GM12872 (cell line): ENCODE measurements at regions not wholly inside any gene's neighbourhood (a gene's known extent, or its start where the extent isn't known, plus 50 kb on each side); places are given as distances from the start of the nearest gene placed in this dataset.

Experiments used
- CTCF ChIP-seq: IDR thresholded peaks from 3 replicates; pipeline ENCODE4 v1.5.1; 2011; ENCODE audit warnings: low read depth, mild to moderate bottlenecking, low read length, moderate library complexity; ENCODE audit not compliant: insufficient read depth

- TF ChIP-seq CTCF, result no peak
These were observed 165.5 kb downstream of the EFNB1 start for GRCh38 chrX:68994135-68994890.

GRCh38 chrX:68992821-68993397 lies 164.1 kb downstream of the EFNB1 start:
- no peak for TF ChIP-seq CTCF

- TF ChIP-seq CTCF, result no peak
These were observed 163.0 kb downstream of the EFNB1 start for GRCh38 chrX:68991691-68992345.

GRCh38 chrX:68990948-68991347 lies 162.1 kb downstream of the EFNB1 start:
- TF ChIP-seq CTCF, result no peak

DNA sequence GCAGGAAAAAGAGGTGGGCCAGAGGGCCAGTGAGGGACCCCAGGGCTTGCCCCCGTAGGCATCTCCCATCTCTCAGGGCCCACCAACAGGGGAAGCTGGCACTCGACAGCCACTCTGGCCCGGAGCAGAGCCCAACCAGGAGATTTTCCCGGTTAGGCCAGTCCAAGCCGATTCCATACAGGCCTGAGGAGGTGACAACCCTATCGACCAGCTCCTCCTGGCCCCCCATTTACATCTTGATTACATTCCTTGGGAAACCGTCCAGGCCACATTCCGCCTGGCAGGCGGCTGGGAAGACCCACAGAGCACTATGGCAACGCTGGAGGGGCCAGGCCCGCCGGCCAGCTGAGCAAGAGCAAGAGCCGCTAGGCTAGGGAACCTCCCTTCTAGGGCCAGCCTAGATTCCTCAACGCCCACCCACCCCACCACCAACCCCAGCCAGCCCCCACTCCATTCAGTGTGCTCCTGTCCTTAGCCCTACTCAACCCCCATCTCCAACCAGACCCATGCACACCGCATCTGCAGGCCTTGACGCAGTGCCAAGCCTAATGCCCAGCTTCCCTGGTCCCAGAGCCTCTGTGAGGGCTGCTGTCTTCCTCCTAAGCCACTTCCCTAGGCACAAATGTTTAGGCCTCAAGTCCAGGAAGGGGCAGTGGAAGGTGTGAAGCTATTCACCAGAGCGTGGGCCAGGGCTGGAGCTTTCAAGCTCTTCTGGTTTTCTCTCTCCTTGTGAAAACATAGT lies 161.2 kb downstream of the EFNB1 start:
- no peak for TF ChIP-seq CTCF

DNA sequence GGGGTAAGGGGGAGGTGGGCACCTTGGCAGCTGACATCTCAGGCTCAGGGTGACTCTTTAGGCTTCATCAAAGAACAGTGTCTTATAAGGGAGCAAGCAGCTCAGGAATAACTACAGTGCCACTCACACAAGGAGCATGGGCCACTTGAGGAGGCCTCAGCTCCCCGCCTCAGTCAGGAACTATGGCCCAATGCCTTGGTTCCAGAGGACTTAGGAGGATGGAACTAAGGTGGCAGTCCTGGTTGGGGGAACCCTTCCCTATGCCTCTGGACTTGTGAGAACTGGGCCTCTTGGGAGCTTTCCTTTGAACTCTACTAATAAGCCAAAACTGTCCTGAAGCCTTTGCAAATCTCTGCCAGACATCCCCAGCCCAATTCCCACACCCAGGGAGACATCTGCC lies 160.6 kb downstream of the EFNB1 start:
- TF ChIP-seq CTCF, result no peak

- TF ChIP-seq CTCF, result no peak
These were observed 160.0 kb downstream of the EFNB1 start for GRCh38 chrX:68988865-68989264.
